A204.1 (cell line): ENCODE measurements at regions not wholly inside any gene's neighbourhood (a gene's known extent, or its start where the extent isn't known, plus 50 kb on each side); places are given as distances from the start of the nearest gene placed in this dataset.
"Not testable (repeated sequence)": the region's sequence is repeated elsewhere in the genome, so short reads cannot be mapped to it uniquely, and the experiment has no call there.

ENCODE experiments used
- FAIRE-seq: peaks from 2 replicates; lab custom pipeline; 2012; peaks lifted over from hg19 to GRCh38; lab: Jason Lieb, UNC

- FAIRE-seq: no peak
Measured at GRCh38 chrX:125089761-125090445, 229.8 kb upstream of the TEX13C start.

- no peak for FAIRE-seq
Measured at GRCh38 chrX:125093852-125094251, 225.8 kb upstream of the TEX13C start.

- FAIRE-seq: no peak
Measured at GRCh38 chrX:125094901-125095300, 224.8 kb upstream of the TEX13C start.

GRCh38 chrX:125096469-125096868, 223.2 kb upstream of the TEX13C start:
- FAIRE-seq: no peak

- no peak for FAIRE-seq
Measured at GRCh38 chrX:125096870-125097269, 222.8 kb upstream of the TEX13C start.

GRCh38 chrX:125101971-125102755, 217.5 kb upstream of the TEX13C start:
- no peak for FAIRE-seq

GRCh38 chrX:125103693-125104092, 216.0 kb upstream of the TEX13C start:
- no peak for FAIRE-seq

GRCh38 chrX:125108921-125109320, 210.8 kb upstream of the TEX13C start:
- FAIRE-seq: no peak

GRCh38 chrX:125131164-125131563, 188.5 kb upstream of the TEX13C start:
- peak; percentile 61 for FAIRE-seq

- no peak for FAIRE-seq
Measured at GRCh38 chrX:125132274-125132673, 187.4 kb upstream of the TEX13C start.

- FAIRE-seq: no peak
Measured at GRCh38 chrX:125137521-125137920, 182.2 kb upstream of the TEX13C start.

- no peak for FAIRE-seq
Measured at GRCh38 chrX:125150231-125150630, 169.4 kb upstream of the TEX13C start.

GRCh38 chrX:125151146-125151545, 168.5 kb upstream of the TEX13C start:
- no peak for FAIRE-seq

GRCh38 chrX:125152011-125152410, 167.7 kb upstream of the TEX13C start:
- no peak for FAIRE-seq

GRCh38 chrX:125153621-125154020, 166.1 kb upstream of the TEX13C start:
- no peak for FAIRE-seq

- FAIRE-seq: not testable (repeated sequence)
Measured at GRCh38 chrX:125154288-125155257, 165.1 kb upstream of the TEX13C start.

GRCh38 chrX:125155296-125156033, 164.2 kb upstream of the TEX13C start:
- not testable (repeated sequence) for FAIRE-seq

- no peak for FAIRE-seq
Measured at GRCh38 chrX:125170459-125170858, 149.2 kb upstream of the TEX13C start.

- no peak for FAIRE-seq
Measured at GRCh38 chrX:125172531-125172930, 147.1 kb upstream of the TEX13C start.

- FAIRE-seq: no peak
Measured at GRCh38 chrX:125175991-125176584, 143.6 kb upstream of the TEX13C start.

GRCh38 chrX:125193921-125194320, 125.8 kb upstream of the TEX13C start:
- no peak for FAIRE-seq
